AG04449 (cell line): ENCODE measurements at regions not wholly inside any gene's neighbourhood (a gene's known extent, or its start where the extent isn't known, plus 50 kb on each side); places are given as distances from the start of the nearest gene placed in this dataset.

Experiments used
- CTCF ChIA-PET: fragments of 350-600 bp; formaldehyde crosslinking; extraction: SDS; loops from one replicate; lab custom pipeline; 2021; ENCODE audit warnings: antibody characterized with exemption; lab: Yijun Ruan, JAX
- POLR2A ChIA-PET: fragments of 400-600, 350-600 bp; formaldehyde crosslinking; extraction: SDS; loops from one replicate; lab custom pipeline; 2020; ENCODE audit warnings: antibody characterized with exemption, inconsistent platforms; lab: Yijun Ruan, JAX
- DNase-seq: peaks from one replicate; pipeline ENCODE4 v3.0.0-alpha.2; 2010; ENCODE audit warnings: low read depth, low spot score
- H3K4me3 ChIP-seq: 2 replicates; pipeline ENCODE4 v1.5.1; 2011; ENCODE audit warnings: low read depth, mild to moderate bottlenecking, control low read depth, low read length
- TF ChIP-seq, protein P1 (sequence below): IDR thresholded peaks from one replicate; pipeline ENCODE4 v1.5.1; 2011; ENCODE audit warnings: mild to moderate bottlenecking, moderate library complexity, low read length, control low read depth, inconsistent platforms; ENCODE audit not compliant: insufficient read depth; ENCODE audit errors: missing control alignments

GRCh38 chr3:69562020-69562419 is 176.1 kb upstream of the FRMD4B start:
- CTCF ChIA-PET = no interaction called here
- H3K4me3 ChIP-seq = no peak overlapping the region
- POLR2A ChIA-PET = no interaction called here
- no peak for DNase-seq
- TF ChIP-seq, protein P1, sequence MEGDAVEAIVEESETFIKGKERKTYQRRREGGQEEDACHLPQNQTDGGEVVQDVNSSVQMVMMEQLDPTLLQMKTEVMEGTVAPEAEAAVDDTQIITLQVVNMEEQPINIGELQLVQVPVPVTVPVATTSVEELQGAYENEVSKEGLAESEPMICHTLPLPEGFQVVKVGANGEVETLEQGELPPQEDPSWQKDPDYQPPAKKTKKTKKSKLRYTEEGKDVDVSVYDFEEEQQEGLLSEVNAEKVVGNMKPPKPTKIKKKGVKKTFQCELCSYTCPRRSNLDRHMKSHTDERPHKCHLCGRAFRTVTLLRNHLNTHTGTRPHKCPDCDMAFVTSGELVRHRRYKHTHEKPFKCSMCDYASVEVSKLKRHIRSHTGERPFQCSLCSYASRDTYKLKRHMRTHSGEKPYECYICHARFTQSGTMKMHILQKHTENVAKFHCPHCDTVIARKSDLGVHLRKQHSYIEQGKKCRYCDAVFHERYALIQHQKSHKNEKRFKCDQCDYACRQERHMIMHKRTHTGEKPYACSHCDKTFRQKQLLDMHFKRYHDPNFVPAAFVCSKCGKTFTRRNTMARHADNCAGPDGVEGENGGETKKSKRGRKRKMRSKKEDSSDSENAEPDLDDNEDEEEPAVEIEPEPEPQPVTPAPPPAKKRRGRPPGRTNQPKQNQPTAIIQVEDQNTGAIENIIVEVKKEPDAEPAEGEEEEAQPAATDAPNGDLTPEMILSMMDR = no peak

GRCh38 chr3:69560818-69561217 is 174.9 kb upstream of the FRMD4B start:
- no peak overlapping the region for H3K4me3 ChIP-seq
- ChIA-PET CTCF (no interaction called here), POLR2A (no interaction called here)
- DNase-seq = no peak
- TF ChIP-seq, protein P1 = no peak

DNA sequence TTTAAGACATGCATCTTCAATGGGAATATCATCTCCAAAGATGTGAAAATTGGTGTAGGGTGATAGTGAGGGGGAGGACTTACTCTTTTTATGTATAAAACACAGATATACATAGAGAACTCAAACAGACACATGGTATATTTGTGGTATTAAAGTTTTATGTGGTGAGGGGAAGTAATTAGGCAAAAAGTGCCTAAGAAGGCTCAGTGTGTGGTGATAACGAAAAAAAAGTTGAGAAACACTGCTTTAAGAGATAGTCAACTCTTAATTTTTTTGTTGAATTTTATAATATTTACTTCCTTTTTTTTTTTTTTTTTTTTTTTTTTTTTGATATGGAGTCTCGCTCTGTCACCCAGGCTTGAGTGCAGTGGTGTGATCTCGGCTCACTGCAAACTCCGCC is 174.2 kb upstream of the FRMD4B start:
- H3K4me3 ChIP-seq = no peak overlapping the region
- CTCF ChIA-PET = no interaction called here
- DNase-seq = no peak
- TF ChIP-seq, protein P1 = no peak
- POLR2A ChIA-PET = no interaction called here

- CTCF ChIA-PET = no interaction called here
- no peak overlapping the region for H3K4me3 ChIP-seq
- DNase-seq = no peak
- POLR2A ChIA-PET = no interaction called here
- TF ChIP-seq, protein P1 = no peak
Measured at GRCh38 chr3:69558912-69559311, 173.0 kb upstream of the FRMD4B start.

GRCh38 chr3:69554576-69554975 is 168.7 kb upstream of the FRMD4B start:
- TF ChIP-seq, protein P1 = no peak
- POLR2A ChIA-PET = no interaction called here
- no peak overlapping the region for H3K4me3 ChIP-seq
- DNase-seq = no peak
- CTCF ChIA-PET = no interaction called here

DNA sequence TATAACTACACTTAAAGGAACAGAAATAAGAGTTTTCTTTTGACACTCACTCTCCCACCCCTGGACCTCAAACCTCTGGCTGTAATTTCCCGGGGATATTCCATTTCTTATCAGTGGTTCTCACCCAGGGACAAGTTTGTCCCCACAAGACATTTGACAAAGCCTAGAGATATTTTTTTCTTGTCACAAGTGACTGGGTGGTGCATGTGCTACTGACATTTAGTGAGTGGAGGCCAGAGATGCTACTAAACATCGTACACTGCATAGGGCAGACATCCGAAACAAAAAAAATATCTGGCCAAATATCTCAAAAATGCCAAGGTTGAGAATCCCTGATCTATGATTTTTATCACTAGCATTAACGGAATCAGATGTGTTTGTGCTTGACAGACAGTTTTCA is 168.0 kb upstream of the FRMD4B start:
- no peak for DNase-seq
- H3K4me3 ChIP-seq = no peak overlapping the region
- CTCF ChIA-PET = no interaction called here
- TF ChIP-seq, protein P1 = no peak
- POLR2A ChIA-PET = no interaction called here
